HG02938 (cell line): ENCODE measurements at regions not wholly inside any gene's neighbourhood (a gene's known extent, or its start where the extent isn't known, plus 50 kb on each side); places are given as distances from the start of the nearest gene placed in this dataset.
"Not testable (repeated sequence)": the region's sequence is repeated elsewhere in the genome, so short reads cannot be mapped to it uniquely, and the experiment has no call there.

Source experiments
- ATAC-seq: cut with Tn5 transposase; IDR thresholded peaks from one replicate; pipeline ENCODE4 v1.9.1; 2021; ENCODE audit warnings: mild to moderate bottlenecking, moderate library complexity; ENCODE audit not compliant: unreplicated experiment

DNA sequence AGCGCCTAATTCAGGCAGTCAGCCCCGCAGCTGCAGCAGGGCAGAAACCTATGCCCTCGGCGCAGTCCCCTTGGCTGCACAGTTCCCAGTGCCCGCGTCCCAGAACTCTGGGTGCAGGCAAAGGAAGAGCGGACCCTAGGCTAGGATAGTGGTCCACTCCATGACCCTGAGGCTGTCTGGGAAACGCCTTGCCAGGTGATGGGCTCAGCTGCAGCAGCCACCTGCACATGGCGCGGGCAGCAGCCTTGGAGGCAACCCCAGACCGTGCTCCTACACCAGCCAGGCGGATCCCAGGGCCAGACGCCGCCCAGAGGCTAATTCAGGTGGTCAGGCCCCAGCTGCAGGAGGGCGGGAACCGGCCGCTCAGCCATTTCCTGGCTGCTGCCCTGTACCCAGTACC lies 83.0 kb downstream of the POTEC start:
- not testable (repeated sequence) for ATAC-seq

GRCh38 chr18:14459826-14460225 lies 83.6 kb downstream of the POTEC start:
- ATAC-seq = not testable (repeated sequence)

DNA sequence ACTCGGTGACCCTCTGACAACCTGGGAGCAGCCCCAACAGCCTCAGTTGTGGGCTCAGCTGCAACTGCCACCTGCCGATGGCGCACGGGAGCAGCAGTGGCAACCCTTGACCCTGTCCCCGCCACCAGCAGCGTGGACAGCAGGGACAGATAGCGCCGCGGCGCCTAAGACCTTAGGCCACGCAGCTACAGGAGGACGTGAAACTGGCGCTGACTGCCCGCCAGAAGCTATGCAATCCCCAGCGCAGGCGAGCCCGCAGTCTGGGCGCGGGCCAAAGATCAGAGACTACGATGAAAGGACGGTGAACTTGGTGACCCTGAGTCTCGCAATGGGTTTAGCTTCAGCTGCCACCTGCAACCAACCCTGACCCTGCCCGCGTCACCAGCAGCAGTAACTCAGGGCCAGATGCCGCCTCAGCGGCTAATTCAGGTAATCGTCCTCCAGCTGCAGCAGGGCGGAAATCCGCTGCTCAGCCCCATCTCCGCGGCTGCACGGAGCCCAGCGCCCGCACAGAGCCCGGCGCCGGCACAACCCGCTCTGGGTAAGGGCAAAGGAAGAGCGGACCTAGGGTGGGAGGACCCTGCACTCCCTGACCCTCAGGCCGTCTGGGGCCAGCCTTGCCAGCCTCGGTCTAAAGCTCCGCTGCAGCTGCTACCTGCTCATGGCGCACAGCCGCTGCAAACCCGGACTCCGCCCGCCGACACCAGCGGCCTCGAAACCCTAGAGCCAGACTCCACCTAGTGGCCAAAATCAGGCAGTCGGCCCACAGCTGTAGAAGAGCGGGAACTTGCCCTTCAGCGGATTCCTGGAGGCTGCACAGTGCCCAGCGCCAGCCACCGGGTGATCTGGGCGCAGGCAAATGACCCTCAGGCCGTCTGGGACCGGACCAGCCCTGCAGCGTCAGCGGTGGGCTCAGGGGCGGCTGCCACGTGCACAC lies 85.1 kb downstream of the POTEC start:
- ATAC-seq = not testable (repeated sequence)

DNA sequence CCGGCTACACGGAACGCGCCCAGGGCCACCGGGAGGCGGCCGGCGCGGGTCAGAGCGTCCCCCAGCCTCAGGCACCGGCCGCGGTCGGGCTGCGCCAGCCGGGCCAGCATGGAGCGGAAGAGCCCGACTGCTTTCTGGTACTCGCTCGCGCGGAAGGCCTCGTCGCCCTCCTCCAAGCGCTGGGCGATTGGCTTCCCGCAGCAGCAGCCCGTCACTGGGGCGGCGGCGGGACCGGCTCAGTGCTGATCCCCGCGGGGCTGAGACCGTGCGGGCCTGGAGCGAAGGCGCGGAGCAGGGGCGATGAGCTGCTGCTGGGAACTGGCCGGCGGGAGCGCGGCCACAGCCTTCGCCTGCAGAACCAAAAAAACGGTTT lies 92.8 kb downstream of the POTEC start:
- ATAC-seq = not testable (repeated sequence)

DNA sequence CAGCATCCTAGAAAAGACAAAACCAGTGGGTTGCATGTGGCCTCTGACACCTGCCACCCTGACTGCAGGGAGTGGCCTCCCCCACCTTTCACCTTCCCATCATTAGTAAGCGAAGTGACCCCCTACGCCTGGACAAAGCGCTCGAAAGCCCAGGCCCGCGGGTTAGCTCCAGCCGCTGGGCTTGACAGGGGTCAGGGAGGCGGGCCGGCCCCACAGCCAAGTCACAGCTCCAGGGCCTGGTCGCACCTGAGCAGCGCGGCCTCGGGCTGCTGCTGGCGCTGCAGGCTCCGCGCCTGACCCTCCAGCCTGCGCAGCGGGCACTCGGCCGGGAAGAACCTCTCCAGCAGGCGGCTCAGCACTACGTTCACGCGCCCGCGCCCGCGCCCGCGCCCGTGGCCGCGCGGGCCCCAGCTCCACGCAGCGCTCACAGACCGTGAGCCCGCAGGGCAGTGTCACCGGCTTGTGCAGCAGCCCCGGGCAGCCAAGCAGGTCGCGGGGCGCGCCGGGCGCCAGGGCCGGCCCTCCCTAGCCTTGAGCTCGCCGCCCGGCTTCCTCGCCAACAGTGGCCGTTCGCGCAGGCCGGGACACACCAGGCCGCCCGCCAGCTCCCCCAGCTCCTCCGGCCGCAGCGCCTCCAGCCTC lies 93.3 kb downstream of the POTEC start:
- not testable (repeated sequence) for ATAC-seq

- ATAC-seq = not testable (repeated sequence)
Observed at GRCh38 chr18:14449062-14449461, 94.3 kb downstream of the POTEC start.

DNA sequence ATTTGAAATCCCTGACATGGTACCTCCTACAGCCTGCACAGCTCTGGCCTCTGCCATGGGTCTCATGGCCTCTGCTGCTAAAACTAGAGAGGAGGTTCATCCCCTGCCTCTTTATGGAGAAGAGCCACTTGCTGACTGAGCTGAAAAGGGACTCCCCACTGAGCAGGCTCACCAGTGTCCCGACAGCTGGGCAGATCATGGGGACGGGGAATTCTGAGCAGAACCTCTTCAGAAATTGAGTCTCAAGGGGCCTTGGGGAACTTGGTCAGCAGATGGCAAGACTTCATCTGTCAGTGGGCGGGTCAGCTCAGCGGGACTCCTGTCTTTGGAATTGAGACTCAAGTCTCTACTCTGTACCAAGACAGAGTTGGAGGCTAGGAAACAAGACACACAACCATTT lies 95.7 kb downstream of the POTEC start:
- ATAC-seq = not testable (repeated sequence)

GRCh38 chr18:14435460-14435859 lies 107.9 kb downstream of the POTEC start:
- not testable (repeated sequence) for ATAC-seq

DNA sequence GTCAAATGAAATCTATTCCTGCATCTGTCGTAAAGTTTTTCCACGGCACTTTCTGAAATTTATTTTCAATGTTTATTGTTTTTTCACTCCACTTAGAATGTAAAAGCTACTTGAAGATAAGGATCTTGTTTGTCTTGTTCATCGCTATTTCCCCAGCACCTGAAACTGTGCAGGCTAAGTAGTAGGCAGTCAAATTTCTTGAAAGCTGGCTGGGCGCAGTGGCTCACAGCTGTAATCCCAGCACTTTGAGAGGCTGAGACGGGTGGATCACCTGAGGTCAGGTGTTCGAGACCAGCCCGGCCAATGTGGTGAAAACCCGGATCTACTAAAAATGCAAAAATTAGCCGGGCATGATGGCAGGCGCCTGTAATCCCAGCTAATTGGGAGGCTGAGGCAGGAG lies 111.0 kb downstream of the POTEC start:
- ATAC-seq = not testable (repeated sequence)

- not testable (repeated sequence) for ATAC-seq
Observed at GRCh38 chr18:14431031-14431521, 112.3 kb downstream of the POTEC start.

DNA sequence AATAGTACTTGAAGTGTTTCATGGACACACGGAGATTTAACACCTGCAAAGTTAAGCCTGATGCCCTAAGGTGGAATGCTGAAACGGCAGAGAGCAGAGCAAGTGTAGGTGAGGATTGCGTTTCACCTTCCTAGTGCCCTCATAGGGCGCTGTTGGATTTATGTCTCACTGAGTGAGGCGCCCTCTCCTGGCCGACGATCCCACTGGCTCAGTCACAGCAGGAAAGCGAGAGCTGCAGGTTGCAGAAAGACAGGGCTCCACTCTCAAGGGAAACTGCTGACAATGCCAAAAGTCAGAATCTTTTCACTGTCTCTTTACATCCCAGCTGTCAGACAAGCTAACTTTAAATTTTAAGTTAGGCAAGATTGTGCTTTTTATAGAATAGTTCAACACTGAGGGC lies 127.6 kb downstream of the POTEC start:
- ATAC-seq = not testable (repeated sequence)

DNA sequence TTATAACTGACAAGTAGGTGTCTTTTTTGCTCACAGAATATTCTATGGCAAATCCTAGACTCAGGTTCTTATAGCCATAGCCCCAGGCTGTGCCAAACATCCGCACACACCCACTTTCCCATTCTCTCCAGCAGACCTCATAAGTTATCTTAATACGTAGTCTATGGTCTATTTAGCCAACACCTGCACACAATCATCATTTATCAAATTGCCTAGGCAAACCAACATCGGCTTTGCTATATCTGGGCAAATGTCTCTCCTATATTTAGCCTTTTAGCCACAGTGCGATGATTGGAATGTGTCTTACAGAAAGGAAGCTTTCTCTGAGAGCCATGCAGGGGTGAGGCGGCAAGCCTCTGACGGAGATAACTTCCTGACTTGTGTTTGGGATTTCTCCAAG lies 128.0 kb downstream of the POTEC start:
- ATAC-seq = not testable (repeated sequence)

GRCh38 chr18:14395533-14395932 lies 147.9 kb downstream of the POTEC start:
- ATAC-seq = not testable (repeated sequence)

GRCh38 chr18:14393563-14394103 lies 149.8 kb downstream of the POTEC start:
- ATAC-seq = not testable (repeated sequence)

- not testable (repeated sequence) for ATAC-seq
Observed at GRCh38 chr18:14392604-14393003, 150.8 kb downstream of the POTEC start.

- ATAC-seq = not testable (repeated sequence)
Observed at GRCh38 chr18:14384961-14385360, 158.4 kb downstream of the POTEC start.

GRCh38 chr18:14382666-14383065 lies 160.7 kb downstream of the POTEC start:
- ATAC-seq = not testable (repeated sequence)

- ATAC-seq = not testable (repeated sequence)
Observed at GRCh38 chr18:14379489-14379888, 163.9 kb downstream of the POTEC start.

GRCh38 chr18:14378376-14378775 lies 165.0 kb downstream of the POTEC start:
- not testable (repeated sequence) for ATAC-seq

DNA sequence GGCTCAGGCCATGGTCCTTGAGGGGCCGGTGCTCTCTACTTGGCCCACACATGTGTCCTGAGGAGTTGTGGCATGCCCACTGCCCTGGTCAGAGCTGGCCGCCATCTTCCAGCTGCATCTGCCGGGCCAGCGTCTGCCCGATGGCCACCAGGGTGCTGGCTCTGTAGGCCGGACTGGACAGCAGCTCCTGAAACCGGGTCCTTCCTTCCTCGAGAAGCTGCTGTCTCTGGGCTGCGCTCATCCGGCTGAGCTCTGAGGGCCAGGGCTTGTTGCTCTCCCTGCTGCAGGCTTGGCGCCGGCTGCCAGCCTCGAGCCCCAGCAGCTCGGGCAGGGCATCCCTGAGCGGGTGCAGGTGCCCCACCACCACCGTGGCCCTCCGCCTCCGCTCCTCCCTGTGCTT lies 182.1 kb downstream of the POTEC start:
- ATAC-seq = not testable (repeated sequence)

- ATAC-seq = not testable (repeated sequence)
Observed at GRCh38 chr18:14357553-14358297, 185.7 kb downstream of the POTEC start.
